Upper lobe of left lung (tissue), 4 donors: ENCODE measurements at regions not wholly inside any gene's neighbourhood (a gene's known extent, or its start where the extent isn't known, plus 50 kb on each side); places are given as distances from the start of the nearest gene placed in this dataset.

Experiments used
- EP300 ChIP-seq, 4 donors: sonication (generic); formaldehyde crosslinking; IDR thresholded peaks; one replicate each; pipeline ENCODE4 v1.5.1; 2017; ENCODE audit warnings: antibody characterized with exemption in 4 of 4, control low read depth in 2 of 4
- POLR2A ChIP-seq, 4 donors: fragments of 450-650 bp; IDR thresholded peaks; one replicate each; pipeline ENCODE4 v1.5.1; 2016 to 2017; ENCODE audit warnings: antibody characterized with exemption in 4 of 4, mild to moderate bottlenecking in 2 of 4
- POLR2AphosphoS5 ChIP-seq, 2 donors: sonication (generic); formaldehyde crosslinking; IDR thresholded peaks; one replicate each; pipeline ENCODE4 v1.5.1; 2017; ENCODE audit warnings: antibody characterized with exemption in 2 of 2
- TF ChIP-seq, protein P1 (sequence below), 6 experiments: fragments of 450-650 bp in 4 of 6; fragments of 200-600 bp in 2 of 6; sonication (generic) in 2 of 6; IDR thresholded peaks; one replicate each; pipeline ENCODE4 v1.5.1; 2016 to 2019; ENCODE audit warnings: antibody characterized with exemption in 6 of 6

DNA sequence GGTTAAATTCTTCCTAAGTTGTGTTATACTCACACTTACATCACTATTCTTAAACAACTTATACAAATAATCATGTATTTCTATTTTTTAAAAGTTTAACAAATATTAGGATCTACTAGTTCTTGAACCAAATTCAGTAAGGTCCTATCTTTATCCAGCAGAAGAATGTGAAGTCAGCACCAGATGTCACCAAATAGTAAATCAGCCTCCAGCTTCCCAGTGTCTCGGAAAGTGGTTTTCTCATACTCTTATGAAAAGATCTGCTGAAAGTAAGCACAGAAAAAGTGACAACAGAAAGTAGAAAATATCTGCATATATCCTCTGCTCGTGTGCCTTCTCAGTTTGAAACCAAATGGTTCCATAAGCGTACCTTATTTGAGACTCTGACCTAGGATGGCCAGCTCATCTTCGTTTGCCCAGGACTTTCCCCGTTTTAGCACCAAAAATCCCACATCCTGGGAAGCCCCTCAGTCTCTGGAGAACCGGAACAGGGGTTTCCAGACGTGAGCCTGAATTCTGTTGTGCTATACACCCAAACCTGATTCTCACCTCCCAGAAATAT lies 98.0 kb upstream of the DCLK2 start:
- TF ChIP-seq, protein P1, sequence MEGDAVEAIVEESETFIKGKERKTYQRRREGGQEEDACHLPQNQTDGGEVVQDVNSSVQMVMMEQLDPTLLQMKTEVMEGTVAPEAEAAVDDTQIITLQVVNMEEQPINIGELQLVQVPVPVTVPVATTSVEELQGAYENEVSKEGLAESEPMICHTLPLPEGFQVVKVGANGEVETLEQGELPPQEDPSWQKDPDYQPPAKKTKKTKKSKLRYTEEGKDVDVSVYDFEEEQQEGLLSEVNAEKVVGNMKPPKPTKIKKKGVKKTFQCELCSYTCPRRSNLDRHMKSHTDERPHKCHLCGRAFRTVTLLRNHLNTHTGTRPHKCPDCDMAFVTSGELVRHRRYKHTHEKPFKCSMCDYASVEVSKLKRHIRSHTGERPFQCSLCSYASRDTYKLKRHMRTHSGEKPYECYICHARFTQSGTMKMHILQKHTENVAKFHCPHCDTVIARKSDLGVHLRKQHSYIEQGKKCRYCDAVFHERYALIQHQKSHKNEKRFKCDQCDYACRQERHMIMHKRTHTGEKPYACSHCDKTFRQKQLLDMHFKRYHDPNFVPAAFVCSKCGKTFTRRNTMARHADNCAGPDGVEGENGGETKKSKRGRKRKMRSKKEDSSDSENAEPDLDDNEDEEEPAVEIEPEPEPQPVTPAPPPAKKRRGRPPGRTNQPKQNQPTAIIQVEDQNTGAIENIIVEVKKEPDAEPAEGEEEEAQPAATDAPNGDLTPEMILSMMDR (IDR thresholded peaks at IDR 0.05) = no peak
- no peak for TF ChIP-seq POLR2A (IDR thresholded peaks at IDR 0.05)
- no peak for TF ChIP-seq EP300 (IDR thresholded peaks at IDR 0.05)
- TF ChIP-seq POLR2AphosphoS5 (IDR thresholded peaks at IDR 0.05) = no peak
